ENCODE measurements at regions not wholly inside any gene's neighbourhood (a gene's known extent, or its start where the extent isn't known, plus 50 kb on each side); places are given as distances from the start of the nearest gene placed in this dataset.

DNA sequence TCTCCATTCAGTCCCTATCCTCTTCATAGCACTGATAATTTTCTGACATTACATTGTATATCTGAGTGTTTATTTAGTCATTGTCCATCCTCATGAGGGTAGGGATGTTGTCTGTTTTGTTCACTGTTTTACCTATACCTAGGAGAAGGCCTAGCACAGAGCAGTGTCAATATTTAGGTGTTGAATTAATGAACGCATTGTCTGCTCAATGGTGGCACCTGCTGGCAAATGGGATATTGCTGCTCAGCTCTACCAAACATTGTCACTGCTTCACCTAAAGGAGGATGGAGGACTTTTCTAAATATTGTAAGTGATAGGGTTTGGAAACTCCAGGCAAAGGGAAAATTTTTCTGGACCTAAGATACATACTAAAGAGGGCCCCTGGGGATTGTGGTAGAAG lies 243.9 kb downstream of the RRAGC start (continued):
- TF ChIP-seq ZFP91 (CRISPR knock-in tag; IDR thresholded peaks at IDR 0.05), result no peak
- TF ChIP-seq ZNF668 (CRISPR knock-in tag; IDR thresholded peaks at IDR 0.05), result no peak
- TF ChIP-seq RAD21 (CRISPR knock-in tag; conservative IDR thresholded peaks at IDR 0.05 in 1 of 2, IDR thresholded peaks at IDR 0.05 in 1 of 2), result peak in 1 of 2 experiments; percentile 33; a peak in 2 of 4 replicates
- peak in 1 of 2 experiments; percentile 80; a peak in 2 of 3 replicates for TF ChIP-seq CBX3 (IDR thresholded peaks at IDR 0.05; ENCODE audit: borderline replicate concordance in 1 of 2, low read length in 2 of 2)
- no peak for TF ChIP-seq HNRNPLL (IDR thresholded peaks at IDR 0.05; ENCODE audit: low read depth, low read length, poor library complexity, severe bottlenecking)
- TF ChIP-seq ZNF79 (CRISPR knock-in tag; IDR thresholded peaks at IDR 0.05; ENCODE audit: low read depth), result no peak
- no peak for TF ChIP-seq TCF7L2 (IDR thresholded peaks at IDR 0.05; ENCODE audit: low read depth, low read length)
- TF ChIP-seq GATA2 (CRISPR knock-in tag; IDR thresholded peaks at IDR 0.05), result no peak
- TF ChIP-seq PHF8 (IDR thresholded peaks at IDR 0.05; ENCODE audit: borderline replicate concordance, low read length), result no peak
- TF ChIP-seq ZNF133 (CRISPR knock-in tag; IDR thresholded peaks at IDR 0.05), result no peak
- peak; percentile 96 for TF ChIP-seq ZNF764 (CRISPR knock-in tag; IDR thresholded peaks at IDR 0.05; ENCODE audit: low read depth)
- no peak for TF ChIP-seq TFE3 (CRISPR knock-in tag; IDR thresholded peaks at IDR 0.05)
- no peak for TF ChIP-seq SNRNP70 (optimal IDR thresholded peaks at IDR 0.05; ENCODE audit: low read depth, low read length)
- TF ChIP-seq, protein P1, sequence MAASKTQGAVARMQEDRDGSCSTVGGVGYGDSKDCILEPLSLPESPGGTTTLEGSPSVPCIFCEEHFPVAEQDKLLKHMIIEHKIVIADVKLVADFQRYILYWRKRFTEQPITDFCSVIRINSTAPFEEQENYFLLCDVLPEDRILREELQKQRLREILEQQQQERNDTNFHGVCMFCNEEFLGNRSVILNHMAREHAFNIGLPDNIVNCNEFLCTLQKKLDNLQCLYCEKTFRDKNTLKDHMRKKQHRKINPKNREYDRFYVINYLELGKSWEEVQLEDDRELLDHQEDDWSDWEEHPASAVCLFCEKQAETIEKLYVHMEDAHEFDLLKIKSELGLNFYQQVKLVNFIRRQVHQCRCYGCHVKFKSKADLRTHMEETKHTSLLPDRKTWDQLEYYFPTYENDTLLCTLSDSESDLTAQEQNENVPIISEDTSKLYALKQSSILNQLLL (CRISPR knock-in tag; IDR thresholded peaks at IDR 0.05; ENCODE audit: borderline replicate concordance), result no peak
- TF ChIP-seq TCF3 (CRISPR knock-in tag; IDR thresholded peaks at IDR 0.05), result no peak
- TF ChIP-seq CTCF (IDR thresholded peaks at IDR 0.05 in 2 of 3, conservative IDR thresholded peaks at IDR 0.05 in 1 of 3; ENCODE audit: insufficient read depth in 2 of 3, low read depth in 1 of 3, low read length in 3 of 3), result peak; percentile 38 to 40 (median 39); a peak in 3 of 6 replicates
- no peak for TF ChIP-seq RBM34 (IDR thresholded peaks at IDR 0.05; ENCODE audit: borderline replicate concordance, insufficient read depth, low read length)
- no peak for TF ChIP-seq PRMT5 (CRISPR knock-in tag; IDR thresholded peaks at IDR 0.05)
- TF ChIP-seq ZNF507 (tag; conservative IDR thresholded peaks at IDR 0.05), result no peak

Measured in K562 (cell line).